ENCODE measurements at regions not wholly inside any gene's neighbourhood (a gene's known extent, or its start where the extent isn't known, plus 50 kb on each side); places are given as distances from the start of the nearest gene placed in this dataset.
"Not testable (repeated sequence)": the region's sequence is repeated elsewhere in the genome, so short reads cannot be mapped to it uniquely, and the experiment has no call there.

- FAIRE-seq = no peak
Measured at GRCh38 chr15:69874321-69874720, 223.4 kb downstream of the TLE3 start.

- FAIRE-seq = no peak
Measured at GRCh38 chr15:69876064-69876940, 221.4 kb downstream of the TLE3 start.

- not testable (repeated sequence) for FAIRE-seq
Measured at GRCh38 chr15:69879963-69880362, 217.8 kb downstream of the TLE3 start.

- FAIRE-seq = no peak
Measured at GRCh38 chr15:69880571-69881301, 217.0 kb downstream of the TLE3 start.

- FAIRE-seq = no peak
Measured at GRCh38 chr15:69881302-69881670, 216.4 kb downstream of the TLE3 start.

GRCh38 chr15:69881766-69882165 is 216.0 kb downstream of the TLE3 start:
- no peak for FAIRE-seq

GRCh38 chr15:69883306-69883705 is 214.4 kb downstream of the TLE3 start:
- no peak for FAIRE-seq

GRCh38 chr15:69885173-69885955 is 212.4 kb downstream of the TLE3 start:
- FAIRE-seq = no peak

- FAIRE-seq = no peak
Measured at GRCh38 chr15:69887009-69887408, 210.7 kb downstream of the TLE3 start.

GRCh38 chr15:69887553-69887952 is 210.2 kb downstream of the TLE3 start:
- no peak for FAIRE-seq

- FAIRE-seq = no peak
Measured at GRCh38 chr15:69888406-69888805, 209.3 kb downstream of the TLE3 start.

- no peak for FAIRE-seq
Measured at GRCh38 chr15:69891070-69891536, 206.6 kb downstream of the TLE3 start.

GRCh38 chr15:69891606-69892005 is 206.1 kb downstream of the TLE3 start:
- no peak for FAIRE-seq

GRCh38 chr15:69892351-69892750 is 205.4 kb downstream of the TLE3 start:
- no peak for FAIRE-seq

- FAIRE-seq = no peak
Measured at GRCh38 chr15:69893086-69893485, 204.6 kb downstream of the TLE3 start.

GRCh38 chr15:69893863-69894262 is 203.9 kb downstream of the TLE3 start:
- FAIRE-seq = no peak

GRCh38 chr15:69895202-69895601 is 202.5 kb downstream of the TLE3 start:
- FAIRE-seq = no peak

GRCh38 chr15:69896606-69897005 is 201.1 kb downstream of the TLE3 start:
- no peak for FAIRE-seq

- FAIRE-seq = no peak
Measured at GRCh38 chr15:69897061-69897460, 200.7 kb downstream of the TLE3 start.

- no peak for FAIRE-seq
Measured at GRCh38 chr15:69897471-69898237, 200.1 kb downstream of the TLE3 start.

GRCh38 chr15:69898243-69898642 is 199.5 kb downstream of the TLE3 start:
- no peak for FAIRE-seq

GRCh38 chr15:69902414-69903062 is 195.2 kb downstream of the TLE3 start:
- FAIRE-seq = no peak
